Neutrophil (primary cell): ENCODE measurements at regions not wholly inside any gene's neighbourhood (a gene's known extent, or its start where the extent isn't known, plus 50 kb on each side); places are given as distances from the start of the nearest gene placed in this dataset.

Experiments
- H3K27ac ChIP-seq: fragments of 200-600 bp; sonication (generic); 2 replicates; pipeline ENCODE4 v1.5.1; 2016; ENCODE audit warnings: mild to moderate bottlenecking, moderate library complexity
- H3K27me3 ChIP-seq: fragments of 200-600 bp; sonication (generic); 2 replicates; pipeline ENCODE4 v1.6.0; 2016; ENCODE audit warnings: mild to moderate bottlenecking
- H3K36me3 ChIP-seq: fragments of 200-600 bp; sonication (generic); 2 replicates; pipeline ENCODE4 v1.5.1; 2017
- H3K4me1 ChIP-seq, 2 experiments: fragments of 200-600 bp in 1 of 2; sonication (generic) in 1 of 2; 1 replicate in 1 of 2; 2 replicates in 1 of 2; pipeline versions ENCODE4 v1.5.1 to v1.6.1; 2013 to 2016; ENCODE audit warnings: low read depth in 1 of 2, low read length in 1 of 2, mild to moderate bottlenecking in 1 of 2, moderate library complexity in 1 of 2; ENCODE audit not compliant: control insufficient read depth in 1 of 2, insufficient read depth in 1 of 2
- H3K4me3 ChIP-seq, 2 experiments: fragments of 200-600 bp in 1 of 2; sonication (generic) in 1 of 2; 1 replicate in 1 of 2; 2 replicates in 1 of 2; pipeline ENCODE4 v1.5.1; 2013 to 2016; ENCODE audit warnings: low read depth in 1 of 2, low read length in 1 of 2, mild to moderate bottlenecking in 1 of 2, moderate library complexity in 1 of 2
- H3K9me3 ChIP-seq: fragments of 200-600 bp; sonication (generic); 2 replicates; pipeline ENCODE4 v1.5.1; 2016
- TF ChIP-seq, protein P1 (sequence below): fragments of 200-600 bp; sonication (generic); IDR thresholded peaks from 2 replicates; pipeline ENCODE4 v1.5.1; 2016; ENCODE audit warnings: antibody characterized with exemption

DNA sequence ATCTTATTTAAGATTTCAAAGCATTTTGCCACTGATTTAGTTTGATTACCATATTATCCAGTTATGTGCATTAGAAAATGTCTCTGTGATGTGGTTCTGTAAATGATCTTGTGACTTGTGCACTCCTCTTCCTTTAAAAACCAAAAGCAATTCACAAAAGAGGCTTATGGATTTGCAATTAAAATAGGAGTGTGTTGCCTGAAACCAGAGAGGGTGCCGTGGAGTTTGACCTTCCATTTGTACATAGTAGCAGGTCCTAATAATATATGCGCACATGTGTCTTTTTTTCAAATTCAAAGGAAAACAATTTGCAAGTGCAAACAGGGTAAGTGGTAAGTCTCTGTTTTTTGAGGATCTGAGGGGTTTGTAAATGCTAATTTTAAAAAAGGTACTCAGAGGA lies 470.9 kb downstream of the VRK1 start:
- TF ChIP-seq, protein P1, sequence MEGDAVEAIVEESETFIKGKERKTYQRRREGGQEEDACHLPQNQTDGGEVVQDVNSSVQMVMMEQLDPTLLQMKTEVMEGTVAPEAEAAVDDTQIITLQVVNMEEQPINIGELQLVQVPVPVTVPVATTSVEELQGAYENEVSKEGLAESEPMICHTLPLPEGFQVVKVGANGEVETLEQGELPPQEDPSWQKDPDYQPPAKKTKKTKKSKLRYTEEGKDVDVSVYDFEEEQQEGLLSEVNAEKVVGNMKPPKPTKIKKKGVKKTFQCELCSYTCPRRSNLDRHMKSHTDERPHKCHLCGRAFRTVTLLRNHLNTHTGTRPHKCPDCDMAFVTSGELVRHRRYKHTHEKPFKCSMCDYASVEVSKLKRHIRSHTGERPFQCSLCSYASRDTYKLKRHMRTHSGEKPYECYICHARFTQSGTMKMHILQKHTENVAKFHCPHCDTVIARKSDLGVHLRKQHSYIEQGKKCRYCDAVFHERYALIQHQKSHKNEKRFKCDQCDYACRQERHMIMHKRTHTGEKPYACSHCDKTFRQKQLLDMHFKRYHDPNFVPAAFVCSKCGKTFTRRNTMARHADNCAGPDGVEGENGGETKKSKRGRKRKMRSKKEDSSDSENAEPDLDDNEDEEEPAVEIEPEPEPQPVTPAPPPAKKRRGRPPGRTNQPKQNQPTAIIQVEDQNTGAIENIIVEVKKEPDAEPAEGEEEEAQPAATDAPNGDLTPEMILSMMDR = no peak
- no peaks in the 10 kb centered on the region for H3K36me3 ChIP-seq
- H3K4me3 ChIP-seq = no peak overlapping the region
- H3K27ac ChIP-seq = no peak overlapping the region
- H3K9me3 ChIP-seq = no peaks in the 10 kb centered on the region
- H3K4me1 ChIP-seq = no peaks in the 10 kb centered on the region
- no peaks in the 10 kb centered on the region for H3K27me3 ChIP-seq

DNA sequence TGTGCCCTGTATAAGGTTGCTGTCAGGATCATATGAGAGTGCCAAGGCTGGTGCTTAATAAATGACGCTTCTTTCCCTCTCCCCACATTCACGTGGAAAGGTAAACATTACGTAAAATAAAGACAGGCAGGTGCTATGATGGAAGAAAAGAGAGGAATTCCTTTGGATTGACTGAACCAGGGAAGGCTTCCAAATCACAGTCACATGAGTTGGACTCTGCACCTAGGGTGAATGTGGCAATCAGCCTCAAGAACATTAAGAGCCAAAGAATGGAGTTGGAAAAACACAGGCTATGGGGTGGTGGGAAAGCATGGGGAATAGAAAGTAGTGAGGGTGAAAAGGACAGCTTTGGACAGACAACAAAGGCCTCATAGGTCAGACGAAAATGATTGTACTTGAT lies 473.1 kb downstream of the VRK1 start:
- TF ChIP-seq, protein P1 = no peak
- no peak overlapping the region for H3K4me3 ChIP-seq
- H3K4me1 ChIP-seq = no peaks in the 10 kb centered on the region
- H3K27ac ChIP-seq = no peak overlapping the region
- peaks cover 15% of the 10 kb centered on the region for H3K27me3 ChIP-seq
- H3K36me3 ChIP-seq = no peaks in the 10 kb centered on the region
- H3K9me3 ChIP-seq = no peaks in the 10 kb centered on the region

DNA sequence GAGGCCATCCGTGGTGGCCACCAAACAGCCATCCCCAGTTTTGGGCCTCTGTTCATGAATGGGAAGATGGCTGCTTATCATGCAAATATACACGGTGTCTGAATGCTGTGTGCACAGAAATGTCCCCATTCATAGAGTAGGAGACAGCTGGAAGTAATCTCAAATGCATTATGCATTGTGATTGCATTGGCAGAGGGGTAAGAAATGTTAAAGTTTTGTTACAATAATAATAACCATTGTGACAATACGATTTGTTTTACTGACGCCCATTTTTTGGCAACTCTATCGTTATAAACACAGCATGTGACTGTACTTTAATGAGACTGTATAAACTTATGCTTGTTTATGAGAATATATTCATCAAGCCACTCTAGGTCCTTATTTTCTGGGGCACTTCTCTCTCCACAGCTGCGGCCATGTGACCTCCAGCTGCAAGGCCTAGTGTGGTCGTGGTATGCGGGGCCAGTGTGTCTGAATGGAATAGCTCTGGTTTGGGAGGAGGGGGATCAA lies 474.3 kb downstream of the VRK1 start:
- H3K4me1 ChIP-seq = no peaks in the 10 kb centered on the region
- H3K36me3 ChIP-seq = no peaks in the 10 kb centered on the region
- H3K27me3 ChIP-seq = peaks cover 27% of the 10 kb centered on the region
- H3K9me3 ChIP-seq = no peaks in the 10 kb centered on the region
- H3K4me3 ChIP-seq = no peak overlapping the region
- no peak overlapping the region for H3K27ac ChIP-seq
- TF ChIP-seq, protein P1 = no peak

DNA sequence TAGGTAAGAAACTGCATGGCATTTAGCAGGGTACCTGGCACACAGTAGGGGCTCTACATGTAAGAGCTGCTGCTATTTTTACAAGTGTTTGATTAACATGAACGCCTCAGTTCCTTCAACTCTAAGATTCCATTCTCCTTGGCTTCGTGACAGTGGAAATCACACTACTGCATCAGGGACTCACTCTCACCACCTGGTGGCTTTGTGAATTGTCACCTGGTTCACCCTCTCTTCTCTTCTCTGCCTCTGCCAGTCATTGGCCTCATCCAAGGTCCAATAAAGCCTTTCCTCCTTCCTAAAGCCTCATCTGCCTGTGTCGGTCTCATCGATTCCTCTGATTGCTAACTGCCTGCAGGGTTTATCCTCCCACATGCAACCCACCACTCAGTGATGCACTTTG lies 476.4 kb downstream of the VRK1 start:
- peaks cover 48% of the 10 kb centered on the region for H3K27me3 ChIP-seq

DNA sequence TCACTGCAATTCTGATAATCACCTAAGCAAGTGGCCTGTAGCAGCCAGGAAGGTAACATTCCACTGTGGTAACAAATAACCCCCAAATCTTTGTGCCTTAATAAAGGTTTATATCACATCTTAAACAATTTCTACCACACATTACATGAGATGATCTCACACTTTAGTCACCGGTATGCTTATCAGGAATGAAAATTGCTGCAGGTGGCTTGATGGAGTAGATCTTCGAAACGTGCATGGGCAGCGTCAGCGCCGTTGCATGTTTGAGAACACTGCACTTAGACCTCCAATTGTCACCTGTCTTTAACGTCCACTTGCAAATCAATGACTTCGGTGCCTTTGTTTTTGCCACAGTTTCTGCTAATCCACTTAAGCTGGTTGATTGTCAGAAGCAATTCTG lies 477.4 kb downstream of the VRK1 start:
- peaks cover 48% of the 10 kb centered on the region for H3K27me3 ChIP-seq
- H3K27ac ChIP-seq = no peak overlapping the region
- H3K36me3 ChIP-seq = no peaks in the 10 kb centered on the region
- no peak overlapping the region for H3K4me3 ChIP-seq
- H3K9me3 ChIP-seq = no peaks in the 10 kb centered on the region
- no peaks in the 10 kb centered on the region for H3K4me1 ChIP-seq
- TF ChIP-seq, protein P1 = no peak

More for the DNA sequence above, 476.4 kb downstream of the VRK1 start:
- H3K4me1 ChIP-seq = no peaks in the 10 kb centered on the region
- no peak overlapping the region for H3K27ac ChIP-seq
- no peaks in the 10 kb centered on the region for H3K36me3 ChIP-seq
- TF ChIP-seq, protein P1 = no peak
- H3K4me3 ChIP-seq = no peak overlapping the region
- no peaks in the 10 kb centered on the region for H3K9me3 ChIP-seq

DNA sequence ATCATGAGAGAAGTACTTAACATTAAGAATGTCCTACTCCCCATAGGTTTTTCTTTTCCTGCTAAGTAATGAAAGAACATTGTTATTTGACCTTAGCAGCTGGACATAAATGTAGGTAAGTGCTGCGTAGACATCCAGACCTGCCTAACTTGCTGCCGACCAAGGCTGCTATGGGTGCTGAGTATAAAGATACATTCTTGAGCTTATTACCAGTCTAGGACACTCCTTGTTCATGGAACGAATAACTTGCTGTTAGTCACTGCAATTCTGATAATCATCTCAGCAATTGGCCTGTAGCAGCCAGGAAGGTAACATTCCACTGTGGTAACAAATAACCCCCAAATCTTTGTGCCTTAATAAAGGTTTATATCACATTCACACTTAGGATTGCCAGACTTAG lies 478.1 kb downstream of the VRK1 start:
- no peaks in the 10 kb centered on the region for H3K9me3 ChIP-seq
- H3K27me3 ChIP-seq = peaks cover 48% of the 10 kb centered on the region
- H3K4me3 ChIP-seq = no peak overlapping the region
- no peak overlapping the region for H3K27ac ChIP-seq
- TF ChIP-seq, protein P1 = no peak
- no peaks in the 10 kb centered on the region for H3K36me3 ChIP-seq
- H3K4me1 ChIP-seq = no peaks in the 10 kb centered on the region
